Kidney (tissue), 10 donors: ENCODE measurements at regions not wholly inside any gene's neighbourhood (a gene's known extent, or its start where the extent isn't known, plus 50 kb on each side); places are given as distances from the start of the nearest gene placed in this dataset. TPM values are rescaled to one million over a fixed set of nuclear protein-coding genes. Genes with fewer than 3 reads are reported as not detected.
"Not testable (repeated sequence)": the region's sequence is repeated elsewhere in the genome, so short reads cannot be mapped to it uniquely, and the experiment has no call there.

Experiments
- DNase-seq, 5 donors: peaks; one replicate each; pipeline ENCODE4 v3.0.0-alpha.2; 2013 to 2020
- FAIRE-seq: peaks from 2 replicates; lab custom pipeline; 2012; peaks lifted over from hg19 to GRCh38; lab: Jason Lieb, UNC
- H3K27ac ChIP-seq, 2 donors: one replicate each; pipeline ENCODE4 v1.7.0; 2013; ENCODE audit warnings: low read depth in 2 of 2, low read length in 2 of 2, inconsistent platforms in 1 of 2
- H3K27me3 ChIP-seq: one replicate; pipeline ENCODE4 v1.7.1; 2013; ENCODE audit warnings: low read length, inconsistent platforms; ENCODE audit not compliant: control insufficient read depth, insufficient read depth
- H3K36me3 ChIP-seq, 3 donors: one replicate each; pipeline versions ENCODE4 v1.7.0 to v1.7.1; 2013; ENCODE audit warnings: low read length in 3 of 3, control low read depth in 1 of 3, inconsistent platforms in 1 of 3; ENCODE audit not compliant: insufficient read depth in 3 of 3, control insufficient read depth in 2 of 3
- H3K4me1 ChIP-seq, 3 donors: one replicate each; pipeline versions ENCODE4 v1.7.0 to v1.7.1; 2013; ENCODE audit warnings: low read length in 3 of 3, inconsistent platforms in 1 of 3, low read depth in 1 of 3; ENCODE audit not compliant: control insufficient read depth in 2 of 3, insufficient read depth in 2 of 3
- H3K4me3 ChIP-seq, 3 donors: one replicate each; pipeline versions ENCODE4 v1.7.0 to v1.8.1; 2013; ENCODE audit warnings: low read length in 3 of 3, control low read depth in 1 of 3, inconsistent platforms in 1 of 3
- H3K9ac ChIP-seq, 3 donors: one replicate each; pipeline versions ENCODE4 v1.7.0 to v1.7.1; 2013; ENCODE audit warnings: low read length in 3 of 3, control low read depth in 1 of 3, inconsistent platforms in 1 of 3
- H3K9me3 ChIP-seq, 3 donors: one replicate each; pipeline versions ENCODE4 v1.7.0 to v1.7.1; 2013; ENCODE audit warnings: low read length in 3 of 3, control low read depth in 1 of 3, inconsistent platforms in 1 of 3; ENCODE audit not compliant: control insufficient read depth in 2 of 3, insufficient read depth in 1 of 3
- intact Hi-C: fragments of 100-400 bp; cut with DNase I; formaldehyde crosslinking; loops from one replicate; pipeline ENCODE4 v1.11.1; 2022
- microRNA-seq: library from miRNA; unstranded; fragments of <30 nt; microRNA quantifications from one replicate; pipeline ENCODE4 v1.2.0, GENCODE V29; 2020
- donor health status: control.
- donor health status: control.
- donor health status: DM: yes; HTN: yes; CAD: no.
- donor health status: Normal renal cell carcinoma (clear cell type).

DNA sequence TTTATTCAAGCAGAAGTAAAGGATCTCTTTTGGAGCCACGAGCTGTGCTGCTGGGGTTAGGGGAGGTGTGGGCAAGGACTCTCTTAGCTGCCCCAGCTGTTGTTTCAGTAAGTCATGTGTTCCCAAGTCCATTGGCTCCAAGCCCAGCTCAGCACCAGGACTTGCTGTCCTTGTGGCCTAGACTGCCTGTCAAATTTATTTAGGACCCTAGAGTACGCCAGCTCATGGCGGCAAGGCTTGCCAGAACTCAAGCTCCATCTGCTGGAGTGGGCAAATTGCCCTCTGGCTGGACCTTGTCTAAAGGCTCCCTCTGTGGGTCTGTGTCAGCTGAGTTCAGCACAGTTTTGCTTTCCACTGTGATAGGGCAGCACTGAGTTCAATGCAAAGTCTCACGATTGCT is 106.6 kb upstream of the POTEB2 start:
- intact Hi-C loops, H3K9me3 ChIP-seq, H3K27ac ChIP-seq, DNase-seq, H3K9ac ChIP-seq, FAIRE-seq, H3K27me3 ChIP-seq, H3K36me3 ChIP-seq, H3K4me3 ChIP-seq, H3K4me1 ChIP-seq: not testable (repeated sequence)

DNA sequence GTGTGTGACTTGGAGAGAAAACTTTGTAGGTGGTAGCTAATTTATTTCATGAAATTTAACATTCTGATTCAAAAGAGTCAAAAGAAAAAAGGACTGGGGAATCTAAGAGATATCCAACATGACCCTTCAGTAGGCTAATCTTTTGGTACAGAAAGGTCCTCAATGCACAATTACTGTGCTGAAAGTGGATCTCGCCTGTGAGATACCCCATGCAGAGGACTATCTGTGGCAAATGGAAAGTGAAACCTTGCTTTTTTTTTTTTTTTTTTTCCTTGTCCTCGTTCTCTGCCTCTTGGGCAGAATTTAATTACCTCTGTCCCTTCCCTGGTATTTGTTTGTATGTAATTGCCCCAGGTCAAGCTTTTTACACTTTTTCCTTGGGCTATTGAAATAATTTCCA is 93.2 kb upstream of the POTEB2 start:
- FAIRE-seq, H3K27ac ChIP-seq, H3K36me3 ChIP-seq, H3K4me1 ChIP-seq, H3K4me3 ChIP-seq, H3K9ac ChIP-seq, DNase-seq, H3K9me3 ChIP-seq, intact Hi-C loops, H3K27me3 ChIP-seq: not testable (repeated sequence)

DNA sequence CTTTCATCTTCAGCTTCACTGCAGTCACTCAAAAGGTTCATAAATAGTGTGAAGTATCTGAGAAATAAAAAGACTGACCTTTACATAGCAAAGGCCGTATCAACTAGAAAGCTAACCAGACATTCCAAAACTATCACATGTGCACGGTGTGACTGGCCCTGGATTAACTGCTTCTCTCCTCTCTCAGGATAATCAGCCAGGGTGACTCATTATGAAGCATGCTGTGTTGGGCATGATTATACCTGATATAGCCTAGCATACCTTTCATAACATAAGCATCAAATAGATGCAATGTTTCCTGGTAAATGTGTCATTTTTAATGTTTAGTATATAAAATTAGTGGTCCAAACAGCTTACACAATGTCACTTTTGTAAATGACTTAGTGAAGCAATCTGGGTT is 63.2 kb upstream of the POTEB2 start:
- H3K4me3 ChIP-seq, DNase-seq, intact Hi-C loops, FAIRE-seq, H3K27me3 ChIP-seq, H3K9me3 ChIP-seq, H3K27ac ChIP-seq, H3K4me1 ChIP-seq, H3K9ac ChIP-seq, H3K36me3 ChIP-seq: not testable (repeated sequence)

Small RNAs in the stretch of these regions (microRNA-seq; reads per million reads assigned to microRNA genes)
- gene MIR5701-1: not detected
